MM.1S (cell line): ENCODE measurements at regions not wholly inside any gene's neighbourhood (a gene's known extent, or its start where the extent isn't known, plus 50 kb on each side); places are given as distances from the start of the nearest gene placed in this dataset.
"Not testable (repeated sequence)": the region's sequence is repeated elsewhere in the genome, so short reads cannot be mapped to it uniquely, and the experiment has no call there.

ENCODE experiments used
- CTCF ChIP-seq: fragments of 300-600 bp; sonication (generic); IDR thresholded peaks from 2 replicates; pipeline ENCODE4 v1.5.1; 2016; ENCODE audit warnings: antibody characterized with exemption, low read length, mixed read lengths
- EZH2 ChIP-seq: fragments of 300-600 bp; sonication (generic); optimal IDR thresholded peaks from 2 replicates; pipeline ENCODE3; 2017; ENCODE audit warnings: low read depth, mild to moderate bottlenecking, antibody characterized with exemption, low read length, mixed read lengths

- TF ChIP-seq CTCF, EZH2: not testable (repeated sequence)
Observed at GRCh38 chr12:9402432-9403040, 194.3 kb upstream of the PZP start.
